ENCODE measurements at regions not wholly inside any gene's neighbourhood (a gene's known extent, or its start where the extent isn't known, plus 50 kb on each side); places are given as distances from the start of the nearest gene placed in this dataset.

- Histone ChIP-seq H4K20me1 (ENCODE audit: low read depth) (no peaks in the 10 kb centered on the region), H2AFZ (replicated peaks) (no peak overlapping the region), H3K36me3 (no peaks in the 10 kb centered on the region), H3K79me2 (ENCODE audit: low read depth) (no peaks in the 10 kb centered on the region), H3K4me3 (no peak overlapping the region), H3K27me3 (no peaks in the 10 kb centered on the region), H3K4me2 (no peak overlapping the region), H3F3A (ENCODE audit: low read depth) (no peaks in the 10 kb centered on the region), H3K4me1 (peaks cover 3% of the 10 kb centered on the region), H3K9me3 (ENCODE audit: low read depth) (no peaks in the 10 kb centered on the region), H3K27ac (no peak overlapping the region), H3K9ac (no peak overlapping the region)
- H3K9me3 Mint-ChIP-seq = no peaks in the 10 kb centered on the region
- H3K4me1 Mint-ChIP-seq = no peaks in the 10 kb centered on the region
- no peaks in the 10 kb centered on the region for H3K36me3 Mint-ChIP-seq
- no peak for TF ChIP-seq EZH2 (IDR thresholded peaks at IDR 0.05)
- no peak for TF ChIP-seq EZH2phosphoT487 (IDR thresholded peaks at IDR 0.05)
- TF ChIP-seq, protein P1, sequence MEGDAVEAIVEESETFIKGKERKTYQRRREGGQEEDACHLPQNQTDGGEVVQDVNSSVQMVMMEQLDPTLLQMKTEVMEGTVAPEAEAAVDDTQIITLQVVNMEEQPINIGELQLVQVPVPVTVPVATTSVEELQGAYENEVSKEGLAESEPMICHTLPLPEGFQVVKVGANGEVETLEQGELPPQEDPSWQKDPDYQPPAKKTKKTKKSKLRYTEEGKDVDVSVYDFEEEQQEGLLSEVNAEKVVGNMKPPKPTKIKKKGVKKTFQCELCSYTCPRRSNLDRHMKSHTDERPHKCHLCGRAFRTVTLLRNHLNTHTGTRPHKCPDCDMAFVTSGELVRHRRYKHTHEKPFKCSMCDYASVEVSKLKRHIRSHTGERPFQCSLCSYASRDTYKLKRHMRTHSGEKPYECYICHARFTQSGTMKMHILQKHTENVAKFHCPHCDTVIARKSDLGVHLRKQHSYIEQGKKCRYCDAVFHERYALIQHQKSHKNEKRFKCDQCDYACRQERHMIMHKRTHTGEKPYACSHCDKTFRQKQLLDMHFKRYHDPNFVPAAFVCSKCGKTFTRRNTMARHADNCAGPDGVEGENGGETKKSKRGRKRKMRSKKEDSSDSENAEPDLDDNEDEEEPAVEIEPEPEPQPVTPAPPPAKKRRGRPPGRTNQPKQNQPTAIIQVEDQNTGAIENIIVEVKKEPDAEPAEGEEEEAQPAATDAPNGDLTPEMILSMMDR (IDR thresholded peaks at IDR 0.05) = no peak
- DNase-seq (ENCODE audit: low spot score) = no peak
- H3K4me3 Mint-ChIP-seq = no peak overlapping the region
- no peak overlapping the region for H3K27ac Mint-ChIP-seq
- no peaks in the 10 kb centered on the region for H3K27me3 Mint-ChIP-seq (ENCODE audit: insufficient read depth, low read depth)
Observed at GRCh38 chr9:82108941-82109340, 120.4 kb downstream of the SPATA31D1 start.

DNA sequence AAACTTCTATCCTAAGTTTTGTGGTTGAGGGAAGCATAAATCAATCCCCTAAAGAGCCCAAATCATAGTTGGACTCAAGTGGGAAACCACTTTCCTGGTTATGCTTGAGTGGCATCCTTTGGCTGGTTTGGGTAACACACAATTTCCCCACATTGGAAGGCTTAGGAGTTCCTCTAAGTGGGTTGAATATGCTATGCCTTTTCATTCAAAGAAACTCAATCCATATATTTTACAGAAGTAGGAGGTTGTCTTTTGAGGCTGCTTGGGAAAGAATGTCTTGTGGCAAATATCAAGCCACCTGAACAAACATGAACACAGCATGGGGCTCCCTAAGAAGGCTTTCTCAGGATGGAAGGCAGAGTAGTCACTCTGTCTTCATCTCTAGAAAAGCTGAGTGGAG, 121.1 kb downstream of the SPATA31D1 start:
- H3K36me3 Mint-ChIP-seq = no peaks in the 10 kb centered on the region
- H3K27me3 ChIP-seq = no peaks in the 10 kb centered on the region
- no peaks in the 10 kb centered on the region for H4K20me1 ChIP-seq (ENCODE audit: low read depth)
- no peak for DNase-seq (ENCODE audit: low spot score)
- peaks cover 3% of the 10 kb centered on the region for H3K4me1 ChIP-seq
- no peak overlapping the region for H3K4me3 ChIP-seq
- no peak overlapping the region for H3K4me2 ChIP-seq
- H3K4me3 Mint-ChIP-seq = no peak overlapping the region
- no peak overlapping the region for H2AFZ ChIP-seq (replicated peaks)
- TF ChIP-seq EZH2phosphoT487 (IDR thresholded peaks at IDR 0.05) (no peak), EZH2 (IDR thresholded peaks at IDR 0.05) (no peak)
- TF ChIP-seq, protein P1 (IDR thresholded peaks at IDR 0.05) = no peak
- no peaks in the 10 kb centered on the region for H3K36me3 ChIP-seq
- no peaks in the 10 kb centered on the region for H3K79me2 ChIP-seq (ENCODE audit: low read depth)
- H3K9me3 ChIP-seq (ENCODE audit: low read depth) = no peaks in the 10 kb centered on the region
- H3K9me3 Mint-ChIP-seq = no peaks in the 10 kb centered on the region
- no peaks in the 10 kb centered on the region for H3K27me3 Mint-ChIP-seq (ENCODE audit: insufficient read depth, low read depth)
- no peak overlapping the region for H3K27ac ChIP-seq
- no peak overlapping the region for H3K27ac Mint-ChIP-seq
- H3F3A ChIP-seq (ENCODE audit: low read depth) = no peaks in the 10 kb centered on the region
- H3K4me1 Mint-ChIP-seq = no peaks in the 10 kb centered on the region
- no peak overlapping the region for H3K9ac ChIP-seq

GRCh38 chr9:82110881-82111280, 122.3 kb downstream of the SPATA31D1 start:
- H4K20me1 ChIP-seq (ENCODE audit: low read depth) = no peaks in the 10 kb centered on the region
- DNase-seq (ENCODE audit: low spot score) = no peak
- no peaks in the 10 kb centered on the region for H3K9me3 Mint-ChIP-seq
- no peak overlapping the region for H3K9ac ChIP-seq
- no peak overlapping the region for H2AFZ ChIP-seq (replicated peaks)
- TF ChIP-seq EZH2 (IDR thresholded peaks at IDR 0.05) (no peak), EZH2phosphoT487 (IDR thresholded peaks at IDR 0.05) (no peak)
- TF ChIP-seq, protein P1 (IDR thresholded peaks at IDR 0.05) = no peak
- H3K27ac ChIP-seq = no peak overlapping the region
- no peaks in the 10 kb centered on the region for H3F3A ChIP-seq (ENCODE audit: low read depth)
- H3K9me3 ChIP-seq (ENCODE audit: low read depth) = no peaks in the 10 kb centered on the region
- no peaks in the 10 kb centered on the region for H3K27me3 Mint-ChIP-seq (ENCODE audit: insufficient read depth, low read depth)
- H3K4me2 ChIP-seq = no peak overlapping the region
- H3K79me2 ChIP-seq (ENCODE audit: low read depth) = no peaks in the 10 kb centered on the region
- H3K4me1 Mint-ChIP-seq = peaks cover 6% of the 10 kb centered on the region
- H3K36me3 ChIP-seq = no peaks in the 10 kb centered on the region
- peaks cover 3% of the 10 kb centered on the region for H3K4me1 ChIP-seq
- no peak overlapping the region for H3K4me3 Mint-ChIP-seq
- H3K4me3 ChIP-seq = no peak overlapping the region
- no peaks in the 10 kb centered on the region for H3K27me3 ChIP-seq
- H3K27ac Mint-ChIP-seq = no peak overlapping the region
- H3K36me3 Mint-ChIP-seq = no peaks in the 10 kb centered on the region
